Sigmoid colon (tissue), 4 donors: ENCODE measurements at regions not wholly inside any gene's neighbourhood (a gene's known extent, or its start where the extent isn't known, plus 50 kb on each side); places are given as distances from the start of the nearest gene placed in this dataset.

Experiments used
- CTCF ChIP-seq, 4 experiments: fragments of 450-650 bp in 3 of 4; fragments of 200-600 bp in 1 of 4; IDR thresholded peaks; one replicate each; pipeline ENCODE4 v1.5.1; 2016 to 2019; ENCODE audit warnings: antibody characterized with exemption in 4 of 4, mild to moderate bottlenecking in 3 of 4, moderate library complexity in 2 of 4
- EP300 ChIP-seq, 4 donors: sonication (generic); formaldehyde crosslinking; IDR thresholded peaks; one replicate each; pipeline ENCODE4 v1.6.1; 2017; ENCODE audit warnings: antibody characterized with exemption in 4 of 4
- POLR2A ChIP-seq, 2 donors: fragments of 450-650 bp; IDR thresholded peaks; one replicate each; pipeline ENCODE4 v1.6.1; 2016; ENCODE audit warnings: antibody characterized with exemption in 2 of 2, mild to moderate bottlenecking in 2 of 2, moderate library complexity in 2 of 2
- POLR2AphosphoS5 ChIP-seq, 4 donors: sonication (generic); formaldehyde crosslinking; IDR thresholded peaks; one replicate each; pipeline ENCODE4 v1.6.1; 2017; ENCODE audit warnings: antibody characterized with exemption in 4 of 4

- TF ChIP-seq CTCF (IDR thresholded peaks at IDR 0.05) (no peak), EP300 (IDR thresholded peaks at IDR 0.05) (no peak), POLR2AphosphoS5 (IDR thresholded peaks at IDR 0.05) (no peak), POLR2A (IDR thresholded peaks at IDR 0.05) (no peak)
Measured at GRCh38 chr1:99550198-99550597, 95.7 kb upstream of the PALMD start.
